H1 (cell line): ENCODE measurements at regions not wholly inside any gene's neighbourhood (a gene's known extent, or its start where the extent isn't known, plus 50 kb on each side); places are given as distances from the start of the nearest gene placed in this dataset.

ENCODE experiments used
- EGR1 ChIP-seq: IDR thresholded peaks from 2 replicates; pipeline ENCODE4 v1.6.1; 2011; ENCODE audit warnings: low read depth, low read length, borderline replicate concordance
- EP300 ChIP-seq, 2 experiments: IDR thresholded peaks; 1 replicate in 1 of 2; 2 replicates in 1 of 2; pipeline ENCODE4 v1.6.1; 2011 to 2012; ENCODE audit warnings: low read depth in 2 of 2, low read length in 2 of 2, mild to moderate bottlenecking in 2 of 2, borderline replicate concordance in 1 of 2, inconsistent platforms in 1 of 2, moderate library complexity in 1 of 2
- MAX ChIP-seq: IDR thresholded peaks from 2 replicates; pipeline ENCODE4 v1.6.1; 2012; ENCODE audit warnings: inconsistent platforms
- RAD21 ChIP-seq, 2 experiments: IDR thresholded peaks in 1 of 2; conservative IDR thresholded peaks in 1 of 2; 2 replicates each; pipeline ENCODE4 v1.6.1; 2011; ENCODE audit warnings: low read depth in 2 of 2, low read length in 2 of 2, improper control_type of control experiment in 1 of 2, inconsistent platforms in 1 of 2, mild to moderate bottlenecking in 1 of 2, moderate library complexity in 1 of 2
- SIX5 ChIP-seq: IDR thresholded peaks from 2 replicates; pipeline ENCODE4 v1.6.1; 2011; ENCODE audit warnings: mild to moderate bottlenecking, low read depth, low read length
- SP4 ChIP-seq: IDR thresholded peaks from 2 replicates; pipeline ENCODE4 v1.6.1; 2012; ENCODE audit warnings: low read length, inconsistent platforms

GRCh38 chr3:180321534-180321933 lies 280.4 kb upstream of the TTC14 start (continued):
- TF ChIP-seq RAD21 (IDR thresholded peaks at IDR 0.05 in 1 of 2, conservative IDR thresholded peaks at IDR 0.05 in 1 of 2; ENCODE audit: low read depth in 2 of 2, low read length in 2 of 2) (no peak), SIX5 (no peak), EGR1 (no peak), SP4 (no peak), MAX (no peak), EP300 (IDR thresholded peaks at IDR 0.05; ENCODE audit: borderline replicate concordance in 1 of 2, low read depth in 2 of 2, low read length in 2 of 2) (no peak)
